Tibial nerve (tissue), 4 donors: ENCODE measurements at regions not wholly inside any gene's neighbourhood (a gene's known extent, or its start where the extent isn't known, plus 50 kb on each side); places are given as distances from the start of the nearest gene placed in this dataset.

ENCODE experiments used
- DNase-seq, 2 donors: peaks; one replicate each; pipeline ENCODE4 v3.0.0-alpha.2; 2019; ENCODE audit warnings: low spot score in 2 of 2
- H3K27ac ChIP-seq, 4 donors: fragments of 200-600 bp; sonication (generic) in 3 of 4; one replicate each; pipeline ENCODE4 v1.5.1; 2017 to 2019; ENCODE audit warnings: mild to moderate bottlenecking in 1 of 4
- H3K27me3 ChIP-seq, 2 donors: fragments of 200-600 bp; sonication (generic) in 1 of 2; one replicate each; pipeline versions ENCODE4 v1.5.1 to v1.6.0; 2017 to 2019
- H3K36me3 ChIP-seq, 3 donors: fragments of 200-600 bp; sonication (generic); one replicate each; pipeline ENCODE4 v1.5.1; 2018 to 2019
- H3K4me1 ChIP-seq, 4 donors: fragments of 200-600 bp; sonication (generic) in 3 of 4; one replicate each; pipeline ENCODE4 v1.5.1; 2017 to 2019
- H3K4me3 ChIP-seq, 4 donors: fragments of 200-600 bp; sonication (generic) in 3 of 4; one replicate each; pipeline ENCODE4 v1.5.1; 2017 to 2019; ENCODE audit warnings: mild to moderate bottlenecking in 1 of 4, moderate library complexity in 1 of 4
- H3K9me3 ChIP-seq, 4 donors: fragments of 200-600 bp; sonication (generic) in 3 of 4; one replicate each; pipeline ENCODE4 v1.5.1; 2017 to 2019
- CTCF ChIP-seq, 5 experiments: fragments of 200-600 bp in 3 of 5; fragments of 450-650 bp in 2 of 5; sonication (generic) in 3 of 5; IDR thresholded peaks; one replicate each; pipeline ENCODE4 v1.5.1; 2016 to 2019; ENCODE audit warnings: antibody characterized with exemption in 5 of 5, mild to moderate bottlenecking in 3 of 5, moderate library complexity in 2 of 5
- EP300 ChIP-seq, 2 donors: sonication (generic); formaldehyde crosslinking; IDR thresholded peaks; one replicate each; pipeline ENCODE4 v1.6.1; 2017; ENCODE audit warnings: antibody characterized with exemption in 2 of 2, mild to moderate bottlenecking in 1 of 2
- POLR2A ChIP-seq, 2 donors: fragments of 450-650 bp; IDR thresholded peaks; one replicate each; pipeline ENCODE4 v1.6.1; 2017; ENCODE audit warnings: antibody characterized with exemption in 2 of 2, mild to moderate bottlenecking in 2 of 2, moderate library complexity in 2 of 2
- WGBS, 2 donors: methylation state at CpG; one replicate each; pipeline ENCODE4 v1.1.5; 2018; 5-methylcytosine and 5-hydroxymethylcytosine counted together

GRCh38 chr1:10852998-10853520 is 56.6 kb upstream of the CASZ1 start:
- Histone ChIP-seq H3K4me1 (no peaks in the 10 kb centered on the region), H3K4me3 (no peak overlapping the region), H3K27me3 (peaks cover 0 to 11% of the 10 kb centered on the region in 2 donors), H3K27ac (no peak overlapping the region), H3K9me3 (peaks cover 0 to 9% (median 0%) of the 10 kb centered on the region in 4 donors), H3K36me3 (no peaks in the 10 kb centered on the region)
- no peak for DNase-seq
- TF ChIP-seq CTCF (IDR thresholded peaks at IDR 0.05) (no peak), EP300 (IDR thresholded peaks at IDR 0.05) (no peak), POLR2A (IDR thresholded peaks at IDR 0.05) (no peak)
- 78 to 85% methylated on average over 6 of the region's 6 CpGs for WGBS, 2 donors

GRCh38 chr1:10853701-10854100 is 57.3 kb upstream of the CASZ1 start:
- 93 to 96% methylated on average over 2 of the region's 2 CpGs for WGBS, 2 donors
- TF ChIP-seq POLR2A (IDR thresholded peaks at IDR 0.05) (no peak), EP300 (IDR thresholded peaks at IDR 0.05) (no peak), CTCF (IDR thresholded peaks at IDR 0.05) (no peak)
- Histone ChIP-seq H3K36me3 (no peaks in the 10 kb centered on the region), H3K27ac (no peak overlapping the region), H3K9me3 (peaks cover 0 to 9% (median 0%) of the 10 kb centered on the region in 4 donors), H3K27me3 (peaks cover 0 to 11% of the 10 kb centered on the region in 2 donors), H3K4me3 (no peak overlapping the region), H3K4me1 (no peaks in the 10 kb centered on the region)
- no peak for DNase-seq

- TF ChIP-seq POLR2A (IDR thresholded peaks at IDR 0.05): no peak
- no peaks in the 10 kb centered on the region for H3K36me3 ChIP-seq
- H3K4me1 ChIP-seq: no peaks in the 10 kb centered on the region
- 95 to 96% methylated on average over 10 of the region's 10 CpGs for WGBS, 2 donors
- H3K9me3 ChIP-seq: peaks cover 0 to 9% (median 0%) of the 10 kb centered on the region in 4 donors
- H3K27ac ChIP-seq: no peak overlapping the region
- H3K4me3 ChIP-seq: no peak overlapping the region
- DNase-seq: no peak
- peaks cover 0 to 3% of the 10 kb centered on the region in 2 donors for H3K27me3 ChIP-seq
Observed at GRCh38 chr1:10854856-10855459, 58.5 kb upstream of the CASZ1 start.

- 72 to 73% methylated on average over 16 of the region's 16 CpGs for WGBS, 2 donors
- H3K27me3 ChIP-seq: peaks cover 0 to 8% of the 10 kb centered on the region in 2 donors
- H3K36me3 ChIP-seq: no peaks in the 10 kb centered on the region
- TF ChIP-seq POLR2A (IDR thresholded peaks at IDR 0.05) (no peak), CTCF (IDR thresholded peaks at IDR 0.05) (no peak), EP300 (IDR thresholded peaks at IDR 0.05) (no peak)
- peaks cover 0 to 9% (median 0%) of the 10 kb centered on the region in 4 donors for H3K9me3 ChIP-seq
- no peaks in the 10 kb centered on the region for H3K4me1 ChIP-seq
- H3K4me3 ChIP-seq: no peak overlapping the region
- no peak for DNase-seq
- no peak overlapping the region for H3K27ac ChIP-seq
Observed at GRCh38 chr1:10856176-10856683, 59.8 kb upstream of the CASZ1 start.

GRCh38 chr1:10856863-10857598 is 60.6 kb upstream of the CASZ1 start:
- Histone ChIP-seq H3K4me3 (no peak overlapping the region), H3K9me3 (peaks cover 0 to 9% (median 0%) of the 10 kb centered on the region in 4 donors), H3K4me1 (no peaks in the 10 kb centered on the region), H3K27ac (no peak overlapping the region), H3K36me3 (no peaks in the 10 kb centered on the region), H3K27me3 (peaks cover 0 to 16% of the 10 kb centered on the region in 2 donors)
- DNase-seq: no peak
- WGBS, 2 donors: 75 to 76% methylated on average over 25 to 27 of the region's 27 CpGs
- no peak for TF ChIP-seq POLR2A (IDR thresholded peaks at IDR 0.05)

- TF ChIP-seq EP300 (IDR thresholded peaks at IDR 0.05) (no peak), POLR2A (IDR thresholded peaks at IDR 0.05) (no peak), CTCF (IDR thresholded peaks at IDR 0.05) (no peak)
- Histone ChIP-seq H3K9me3 (peaks cover 0 to 9% (median 0%) of the 10 kb centered on the region in 4 donors), H3K36me3 (no peaks in the 10 kb centered on the region), H3K27ac (no peak overlapping the region), H3K4me1 (no peaks in the 10 kb centered on the region), H3K27me3 (peaks cover 0 to 22% of the 10 kb centered on the region in 2 donors), H3K4me3 (no peak overlapping the region)
- WGBS, 2 donors: 67 to 74% methylated on average over 11 of the region's 11 CpGs
- no peak for DNase-seq
Observed at GRCh38 chr1:10857687-10858086, 61.2 kb upstream of the CASZ1 start.
